Glutamatergic neuron (in vitro differentiated cells): ENCODE measurements at regions not wholly inside any gene's neighbourhood (a gene's known extent, or its start where the extent isn't known, plus 50 kb on each side); places are given as distances from the start of the nearest gene placed in this dataset.

Experiments used
- DNase-seq: peaks from one replicate; pipeline ENCODE4 v3.0.0; 2022
- H3K27ac Mint-ChIP-seq: one replicate; pipeline ENCODE4 v1.8.0; 2020; ENCODE audit warnings: mild to moderate bottlenecking, mixed read lengths, inconsistent platforms; ENCODE audit not compliant: unreplicated experiment
- H3K27me3 Mint-ChIP-seq: one replicate; pipeline ENCODE4 v1.8.0; 2020; ENCODE audit warnings: mild to moderate bottlenecking, moderate library complexity, mixed read lengths, inconsistent platforms; ENCODE audit not compliant: unreplicated experiment
- H3K36me3 Mint-ChIP-seq: one replicate; pipeline ENCODE4 v1.8.0; 2020; ENCODE audit warnings: mild to moderate bottlenecking, mixed read lengths, inconsistent platforms; ENCODE audit not compliant: unreplicated experiment
- H3K4me1 Mint-ChIP-seq: one replicate; pipeline ENCODE4 v1.8.0; 2020; ENCODE audit warnings: mild to moderate bottlenecking, low read depth, mixed read lengths, inconsistent platforms; ENCODE audit not compliant: unreplicated experiment
- H3K4me3 Mint-ChIP-seq: one replicate; pipeline ENCODE4 v1.8.0; 2020; ENCODE audit warnings: mild to moderate bottlenecking, mixed read lengths, inconsistent platforms; ENCODE audit not compliant: unreplicated experiment
- H3K9me3 Mint-ChIP-seq: one replicate; pipeline ENCODE4 v1.8.0; 2020; ENCODE audit warnings: mild to moderate bottlenecking, moderate library complexity, mixed read lengths, inconsistent platforms; ENCODE audit not compliant: unreplicated experiment
- CTCF ChIP-seq: fragments of 200-600 bp; sonication (generic); IDR thresholded peaks from one replicate; pipeline ENCODE4 v1.5.0; 2021; ENCODE audit not compliant: partially characterized antibody, unreplicated experiment

- no peaks in the 10 kb centered on the region for H3K27me3 Mint-ChIP-seq
- H3K36me3 Mint-ChIP-seq, result no peaks in the 10 kb centered on the region
- no peak overlapping the region for H3K27ac Mint-ChIP-seq
- no peaks in the 10 kb centered on the region for H3K4me1 Mint-ChIP-seq
- DNase-seq, result no peak
- no peak for TF ChIP-seq CTCF
- H3K9me3 Mint-ChIP-seq, result peaks cover 2% of the 10 kb centered on the region
- no peak overlapping the region for H3K4me3 Mint-ChIP-seq
Observed at GRCh38 chr1:162994921-162995320, 74.2 kb upstream of the RGS4 start.

- peaks cover 2% of the 10 kb centered on the region for H3K9me3 Mint-ChIP-seq
- no peak for TF ChIP-seq CTCF
- no peaks in the 10 kb centered on the region for H3K4me1 Mint-ChIP-seq
- DNase-seq, result no peak
- no peak overlapping the region for H3K4me3 Mint-ChIP-seq
- H3K27ac Mint-ChIP-seq, result no peak overlapping the region
- no peaks in the 10 kb centered on the region for H3K36me3 Mint-ChIP-seq
- no peaks in the 10 kb centered on the region for H3K27me3 Mint-ChIP-seq
Observed at GRCh38 chr1:162993846-162994245, 75.3 kb upstream of the RGS4 start.

GRCh38 chr1:162992945-162993344, 76.2 kb upstream of the RGS4 start:
- Mint-ChIP-seq H3K27me3 (peaks cover 1% of the 10 kb centered on the region), H3K9me3 (peaks cover 2% of the 10 kb centered on the region), H3K4me1 (no peaks in the 10 kb centered on the region), H3K27ac (no peak overlapping the region), H3K36me3 (no peaks in the 10 kb centered on the region), H3K4me3 (no peak overlapping the region)
- no peak for DNase-seq
- TF ChIP-seq CTCF, result no peak

GRCh38 chr1:162991444-162991843, 77.7 kb upstream of the RGS4 start:
- Mint-ChIP-seq H3K27me3 (peaks cover 1% of the 10 kb centered on the region), H3K4me3 (no peak overlapping the region)
- no peak for TF ChIP-seq CTCF

GRCh38 chr1:162990665-162991064, 78.5 kb upstream of the RGS4 start:
- peaks cover 7% of the 10 kb centered on the region for H3K4me1 Mint-ChIP-seq
- no peak overlapping the region for H3K27ac Mint-ChIP-seq
- TF ChIP-seq CTCF, result no peak
- peaks cover 1% of the 10 kb centered on the region for H3K27me3 Mint-ChIP-seq
- no peak for DNase-seq
- H3K4me3 Mint-ChIP-seq, result no peak overlapping the region
- H3K9me3 Mint-ChIP-seq, result peaks cover 2% of the 10 kb centered on the region
- H3K36me3 Mint-ChIP-seq, result no peaks in the 10 kb centered on the region

More at GRCh38 chr1:162991444-162991843, 77.7 kb upstream of the RGS4 start:
- Mint-ChIP-seq H3K27ac (no peak overlapping the region), H3K4me1 (peaks cover 5% of the 10 kb centered on the region), H3K36me3 (no peaks in the 10 kb centered on the region), H3K9me3 (peaks cover 2% of the 10 kb centered on the region)
- DNase-seq, result no peak
